ENCODE measurements at regions not wholly inside any gene's neighbourhood (a gene's known extent, or its start where the extent isn't known, plus 50 kb on each side); places are given as distances from the start of the nearest gene placed in this dataset.

- intact Hi-C loops (cut with micrococcal nuclease), result no loop called here
- POLR2A ChIA-PET, result no interaction called here
- H3K27ac ChIP-seq (ENCODE audit: low read depth, low read length), result no peak overlapping the region
These were observed 2274.0 kb downstream of the TP53TG3F start for GRCh38 chr16:35733278-35733965.

More at GRCh38 chr16:35733278-35733965, 2274.0 kb downstream of the TP53TG3F start:
- TF ChIP-seq JUND (IDR thresholded peaks at IDR 0.05) (no peak), YY1 (IDR thresholded peaks at IDR 0.05; ENCODE audit: extremely low read depth, insufficient replicate concordance, low read depth, low read length) (no peak), CEBPB (IDR thresholded peaks at IDR 0.05; ENCODE audit: low read depth) (no peak), EZH2phosphoT487 (IDR thresholded peaks at IDR 0.05; ENCODE audit: borderline replicate concordance) (no peak), ELF1 (IDR thresholded peaks at IDR 0.05; ENCODE audit: borderline replicate concordance, low read depth) (no peak), POLR2AphosphoS5 (IDR thresholded peaks at IDR 0.05; ENCODE audit: low read depth, low read length) (no peak), POLR2A (IDR thresholded peaks at IDR 0.05; ENCODE audit: borderline replicate concordance, extremely low read depth, insufficient read depth, insufficient read length) (no peak), CBX3 (IDR thresholded peaks at IDR 0.05; ENCODE audit: low read depth) (no peak), SP1 (IDR thresholded peaks at IDR 0.05; ENCODE audit: low read depth) (no peak), SIN3A (IDR thresholded peaks at IDR 0.05; ENCODE audit: low read depth) (no peak), CTCF (IDR thresholded peaks at IDR 0.05 in 2 of 3, conservative IDR thresholded peaks at IDR 0.05 in 1 of 3; ENCODE audit: borderline replicate concordance in 1 of 3, insufficient read depth in 1 of 3, low read depth in 2 of 3, low read length in 2 of 3) (no peak), ATF3 (IDR thresholded peaks at IDR 0.05) (no peak)
- TF ChIP-seq, protein P1, sequence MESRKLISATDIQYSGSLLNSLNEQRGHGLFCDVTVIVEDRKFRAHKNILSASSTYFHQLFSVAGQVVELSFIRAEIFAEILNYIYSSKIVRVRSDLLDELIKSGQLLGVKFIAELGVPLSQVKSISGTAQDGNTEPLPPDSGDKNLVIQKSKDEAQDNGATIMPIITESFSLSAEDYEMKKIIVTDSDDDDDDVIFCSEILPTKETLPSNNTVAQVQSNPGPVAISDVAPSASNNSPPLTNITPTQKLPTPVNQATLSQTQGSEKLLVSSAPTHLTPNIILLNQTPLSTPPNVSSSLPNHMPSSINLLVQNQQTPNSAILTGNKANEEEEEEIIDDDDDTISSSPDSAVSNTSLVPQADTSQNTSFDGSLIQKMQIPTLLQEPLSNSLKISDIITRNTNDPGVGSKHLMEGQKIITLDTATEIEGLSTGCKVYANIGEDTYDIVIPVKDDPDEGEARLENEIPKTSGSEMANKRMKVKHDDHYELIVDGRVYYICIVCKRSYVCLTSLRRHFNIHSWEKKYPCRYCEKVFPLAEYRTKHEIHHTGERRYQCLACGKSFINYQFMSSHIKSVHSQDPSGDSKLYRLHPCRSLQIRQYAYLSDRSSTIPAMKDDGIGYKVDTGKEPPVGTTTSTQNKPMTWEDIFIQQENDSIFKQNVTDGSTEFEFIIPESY (IDR thresholded peaks at IDR 0.05; ENCODE audit: extremely low read depth, insufficient replicate concordance, low read length), result no peak
- TF ChIP-seq, protein P2, sequence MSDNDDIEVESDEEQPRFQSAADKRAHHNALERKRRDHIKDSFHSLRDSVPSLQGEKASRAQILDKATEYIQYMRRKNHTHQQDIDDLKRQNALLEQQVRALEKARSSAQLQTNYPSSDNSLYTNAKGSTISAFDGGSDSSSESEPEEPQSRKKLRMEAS (IDR thresholded peaks at IDR 0.05), result no peak
- Histone ChIP-seq H4K20me1 (ENCODE audit: insufficient read depth) (no peaks in the 10 kb centered on the region), H3K9me2 (ENCODE audit: insufficient read depth) (no peaks in the 10 kb centered on the region), H2AFZ (ENCODE audit: low read depth, low read length, poor library complexity, severe bottlenecking) (no peak overlapping the region), H3K4me2 (ENCODE audit: low read length) (no peak overlapping the region), H3K9ac (ENCODE audit: low read length) (no peak overlapping the region), H3K9me3 (ENCODE audit: control insufficient read depth in 1 of 2, insufficient read depth in 1 of 2, low read depth in 1 of 2, low read length in 2 of 2) (no peaks in the 10 kb centered on the region), H3K27me3 (ENCODE audit: insufficient read depth, low read length) (no peaks in the 10 kb centered on the region), H3K79me2 (ENCODE audit: insufficient read depth, low read length) (no peaks in the 10 kb centered on the region), H3K4me1 (ENCODE audit: control insufficient read depth in 1 of 2, insufficient read depth in 2 of 2, low read length in 2 of 2) (peaks cover 0 to 5% of the 10 kb centered on the region in 2 experiments; a peak in 3 of 4 replicates), H3K4me3 (replicated peaks in 1 of 2; ENCODE audit: low read depth in 1 of 2, low read length in 2 of 2) (no peak overlapping the region), H3K36me3 (ENCODE audit: control insufficient read depth in 1 of 2, insufficient read depth in 2 of 2, low read length in 2 of 2) (no peaks in the 10 kb centered on the region)
- BruUV-seq (replicated peaks), result no TSS peak
- DNase-seq (ENCODE audit: low read depth, low spot score) (no peak), ATAC-seq (no peak)
- RAD21 ChIA-PET (ENCODE audit: low non-redundant PET in 1 of 2, low total read pairs in 2 of 2, uncharacterized antibody in 2 of 2, unreplicated experiment in 2 of 2), result no interaction called here
- CTCF ChIA-PET, result no interaction called here

Measured in HCT116 (cell line).